Endothelial cell of hepatic sinusoid (primary cell): ENCODE measurements at regions not wholly inside any gene's neighbourhood (a gene's known extent, or its start where the extent isn't known, plus 50 kb on each side); places are given as distances from the start of the nearest gene placed in this dataset.

Source experiments
- in situ Hi-C: cut with HindIII; loops from 2 replicates; pipeline ENCODE4 v1.10.0; 2017; ENCODE audit warnings: low sequenced_read_pairs

DNA sequence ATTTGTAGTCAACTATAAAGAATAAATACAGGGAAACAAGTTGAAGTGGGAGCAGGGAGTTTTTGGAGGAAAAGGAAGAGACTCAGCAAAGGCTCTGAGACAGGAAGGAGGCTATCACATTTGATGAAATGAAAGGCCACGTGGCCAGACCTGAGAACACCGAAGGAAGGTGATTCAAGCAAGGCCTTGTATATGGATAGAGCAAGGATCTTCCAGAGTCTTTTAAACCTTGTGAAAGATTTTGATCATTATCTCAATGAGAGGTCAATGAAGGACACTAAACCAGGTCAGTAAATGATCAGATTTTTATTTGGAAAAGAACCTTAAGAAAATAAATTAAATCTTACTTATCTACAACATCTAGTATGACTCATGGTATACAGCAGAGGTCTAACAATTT, 523.5 kb downstream of the SLC16A7 start:
- in situ Hi-C loops = no loop called here

- in situ Hi-C loops = no loop called here
These were observed 524.4 kb downstream of the SLC16A7 start for GRCh38 chr12:60120199-60120598.

GRCh38 chr12:60123557-60123956, 527.7 kb downstream of the SLC16A7 start:
- in situ Hi-C loops = no loop called here

- in situ Hi-C loops = no loop called here
These were observed 541.7 kb downstream of the SLC16A7 start for GRCh38 chr12:60137513-60137912.

GRCh38 chr12:60138526-60138925, 542.7 kb downstream of the SLC16A7 start:
- in situ Hi-C loops = no loop called here

DNA sequence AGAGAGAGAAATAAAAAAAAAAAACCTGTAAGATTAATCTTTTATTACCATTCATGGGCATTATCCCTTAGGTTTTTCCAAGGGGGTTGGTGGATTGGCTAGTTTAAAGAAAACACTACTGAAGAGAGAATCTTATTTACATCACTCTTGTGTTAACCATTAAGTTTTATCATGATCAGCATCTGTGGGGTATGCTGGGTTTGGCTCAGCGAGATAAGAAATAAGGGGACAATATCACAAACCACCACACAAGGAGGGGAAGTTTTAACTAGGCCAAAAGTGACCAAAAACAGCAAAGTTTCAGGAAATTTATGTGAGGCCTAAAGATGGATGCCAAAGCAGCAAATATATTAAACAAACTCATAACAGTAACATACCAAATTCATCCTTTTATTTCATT, 548.6 kb downstream of the SLC16A7 start:
- in situ Hi-C loops = no loop called here

DNA sequence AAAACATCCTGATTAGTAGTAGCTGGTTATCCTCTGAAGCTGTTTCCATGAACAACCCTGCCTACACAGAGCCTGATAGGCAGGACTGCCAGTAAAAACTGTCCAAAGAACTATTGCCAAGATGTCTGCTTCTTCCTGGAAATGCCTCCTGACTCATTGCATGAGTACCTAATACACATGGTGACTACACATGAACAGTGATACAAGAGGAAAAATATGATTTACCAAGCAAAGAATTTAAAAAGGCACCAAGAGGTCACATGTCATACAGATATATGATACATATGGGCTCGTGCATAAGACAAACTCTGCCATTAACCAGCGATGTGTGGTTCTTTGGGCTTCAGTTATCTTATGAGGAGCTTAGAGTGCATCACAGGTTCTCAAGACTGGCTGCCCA, 552.3 kb downstream of the SLC16A7 start:
- in situ Hi-C loops = no loop called here

DNA sequence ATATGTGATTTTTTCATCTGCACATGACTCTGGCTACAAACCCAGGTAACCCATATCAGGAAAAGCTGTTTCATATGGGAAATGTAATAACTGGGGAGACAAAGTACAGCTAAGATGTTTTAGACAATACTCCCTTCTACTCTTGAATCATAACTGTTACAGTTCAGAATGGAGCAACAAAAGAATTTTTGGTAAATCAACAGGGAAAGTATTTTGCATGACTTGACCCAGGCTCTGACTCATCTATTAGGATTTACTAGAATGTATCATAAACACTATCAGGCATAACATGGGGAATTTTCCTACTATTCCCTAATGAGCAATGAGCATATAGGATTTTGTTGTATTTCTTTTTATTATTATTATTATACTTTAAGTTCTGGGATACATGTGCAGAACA, 553.0 kb downstream of the SLC16A7 start:
- in situ Hi-C loops = no loop called here

DNA sequence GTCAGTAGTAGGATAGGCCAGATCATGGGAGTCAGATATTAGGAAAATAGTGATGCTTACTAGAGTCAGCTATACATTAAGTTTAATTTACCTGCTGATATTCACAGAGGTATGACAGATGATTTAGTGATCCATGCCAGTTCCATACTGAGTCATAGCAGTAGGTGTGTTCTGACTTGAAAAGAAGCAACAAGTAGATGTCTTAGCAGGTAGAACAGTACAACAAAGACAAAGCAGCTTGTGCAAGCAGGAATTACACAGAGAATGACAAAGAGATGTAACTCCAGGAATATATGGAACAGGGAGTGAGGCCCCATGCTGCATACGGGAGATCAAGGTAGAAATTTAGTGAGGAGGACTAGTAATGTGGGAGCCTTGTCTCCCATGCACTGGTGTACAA, 556.9 kb downstream of the SLC16A7 start:
- in situ Hi-C loops = no loop called here

- in situ Hi-C loops = no loop called here
These were observed 563.9 kb downstream of the SLC16A7 start for GRCh38 chr12:60159761-60160160.

DNA sequence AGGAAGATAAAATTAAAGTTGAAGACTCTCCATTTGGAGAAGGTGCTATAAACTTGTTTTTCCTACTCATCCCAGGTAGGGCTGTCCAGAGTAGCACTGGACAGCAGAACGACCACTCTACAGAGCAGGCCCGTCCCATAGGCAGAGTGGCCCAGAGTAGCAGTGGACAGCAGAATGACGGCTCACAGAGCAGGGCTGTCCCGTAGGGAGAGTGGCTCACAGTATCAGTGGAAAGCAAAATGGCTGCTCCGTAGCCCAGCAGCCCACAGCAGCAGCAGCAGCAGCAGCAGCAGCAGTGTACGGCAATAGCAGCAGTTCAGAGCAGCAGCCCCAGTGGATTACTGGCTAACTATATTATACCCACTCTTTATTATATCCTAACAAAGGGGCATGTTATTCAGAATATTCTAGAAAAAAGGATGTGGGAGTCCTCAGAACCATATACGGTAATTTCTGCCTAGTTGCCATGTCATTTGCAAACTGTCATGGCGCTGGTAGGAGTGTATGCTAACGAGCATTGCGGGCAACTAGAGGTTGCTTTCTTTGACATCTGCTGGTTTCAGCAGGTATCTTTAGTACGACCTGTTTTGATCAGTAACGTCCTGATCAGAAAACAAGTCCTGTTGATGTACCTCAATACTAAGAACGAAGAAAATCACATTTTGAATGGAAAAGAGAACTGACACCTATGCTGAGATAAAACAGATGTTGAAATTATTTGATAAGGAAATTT, 567.3 kb downstream of the SLC16A7 start:
- in situ Hi-C loops = no loop called here

DNA sequence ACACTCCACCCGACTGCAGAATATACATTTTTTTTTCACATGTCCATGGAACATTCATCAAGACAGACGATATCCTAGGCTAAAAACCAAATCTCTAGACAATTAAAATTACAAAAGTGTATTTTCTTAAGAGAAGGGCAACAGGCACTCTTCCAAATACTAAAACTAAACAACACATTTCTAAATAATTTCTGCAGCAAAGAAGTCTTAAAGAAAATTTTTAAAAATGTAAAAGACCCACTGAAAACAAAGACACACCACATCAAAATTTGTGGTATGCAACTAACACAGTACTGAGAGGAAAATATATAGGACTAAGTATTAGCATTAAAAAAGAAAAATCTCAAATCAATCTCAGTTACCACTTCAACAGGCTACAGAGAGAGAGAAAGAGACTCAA, 570.0 kb downstream of the SLC16A7 start:
- in situ Hi-C loops = no loop called here

- in situ Hi-C loops = no loop called here
These were observed 572.6 kb downstream of the SLC16A7 start for GRCh38 chr12:60168441-60168840.

GRCh38 chr12:60169904-60170303, 574.1 kb downstream of the SLC16A7 start:
- in situ Hi-C loops = no loop called here

DNA sequence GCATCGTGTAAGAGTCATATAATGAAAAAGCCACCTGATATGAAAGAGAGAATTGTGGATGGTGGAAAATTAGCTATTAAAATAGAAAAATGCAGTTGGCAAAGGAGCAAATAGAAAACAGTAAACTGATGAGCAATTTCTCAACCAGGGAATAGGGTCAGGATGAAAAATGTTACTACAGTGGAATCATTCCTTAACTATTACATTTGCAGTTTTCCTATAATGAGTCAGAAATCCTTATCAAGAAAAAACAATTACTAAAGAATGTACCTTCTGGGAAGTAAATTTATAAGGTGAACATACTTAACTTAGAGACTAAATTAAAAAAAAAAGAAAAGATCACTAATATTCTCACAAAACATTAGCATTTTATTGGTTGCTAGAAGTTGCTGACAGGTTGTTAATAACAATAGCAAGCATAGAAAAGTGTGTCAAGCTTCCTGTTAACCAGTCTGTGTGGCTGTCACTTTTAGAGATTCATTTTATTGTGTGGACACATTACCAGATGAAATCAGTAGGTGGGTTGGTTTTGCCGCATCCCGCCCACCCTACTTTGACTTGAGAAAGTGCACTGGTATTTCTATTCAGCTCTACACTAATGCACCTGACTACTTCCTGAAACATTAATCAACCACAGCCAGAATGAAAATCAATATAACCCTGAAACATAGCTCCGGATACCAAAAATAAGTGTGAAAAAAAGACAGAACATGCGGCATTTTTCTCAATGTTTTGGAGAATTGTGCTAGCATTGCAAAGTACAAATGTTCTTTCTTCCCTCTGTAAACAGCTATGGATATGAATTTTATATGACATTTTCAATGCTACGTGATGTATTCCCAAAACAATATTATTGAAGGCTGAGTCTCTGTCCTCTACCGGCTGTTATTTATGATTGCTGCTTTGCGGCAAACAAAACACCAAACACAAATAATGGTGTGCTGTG, 576.7 kb downstream of the SLC16A7 start:
- in situ Hi-C loops = no loop called here

DNA sequence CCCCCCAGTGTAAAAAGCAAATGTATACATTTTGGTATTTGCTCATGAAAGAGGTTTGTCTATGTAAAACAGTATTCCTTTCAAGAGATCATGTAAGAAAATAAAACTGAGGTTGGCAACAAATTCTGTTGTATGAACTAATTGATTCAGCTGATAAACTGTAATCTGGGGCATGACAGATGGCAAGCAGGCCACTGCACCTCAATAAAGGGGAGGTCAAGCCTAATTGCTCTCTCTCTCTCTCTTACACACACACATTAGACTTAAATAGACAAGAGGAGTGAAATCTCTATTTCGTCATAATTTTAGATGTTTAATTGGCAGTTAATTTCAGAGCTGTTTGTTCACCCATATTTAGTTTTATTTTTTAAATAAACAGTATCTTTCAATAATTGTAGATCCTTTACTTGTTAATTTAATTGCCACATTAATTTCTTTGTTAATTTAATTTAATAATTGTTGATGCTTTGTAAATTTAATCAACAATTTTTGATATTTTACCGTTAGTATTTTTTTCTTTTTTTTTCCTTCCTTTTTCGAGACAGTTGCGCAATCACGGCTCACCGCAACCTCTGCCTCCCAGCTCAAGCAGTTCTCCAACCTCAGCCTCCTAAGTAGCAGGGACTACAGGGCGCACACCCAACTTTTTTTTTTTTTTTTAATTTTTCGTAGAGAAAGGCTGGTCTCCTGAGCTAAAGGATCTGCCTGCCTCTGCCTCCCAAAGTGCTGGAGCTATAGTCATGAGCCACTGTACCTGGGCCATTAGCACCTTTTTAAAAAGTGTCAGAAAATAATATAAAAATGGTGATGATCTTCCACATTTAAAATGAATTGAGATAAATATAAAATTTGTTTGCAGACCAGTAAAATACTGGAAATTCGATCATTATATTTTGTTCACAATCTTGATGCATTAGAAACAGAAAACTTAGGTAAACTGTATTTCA, 577.7 kb downstream of the SLC16A7 start:
- in situ Hi-C loops = no loop called here

GRCh38 chr12:60174476-60174875, 578.6 kb downstream of the SLC16A7 start:
- in situ Hi-C loops = no loop called here

- in situ Hi-C loops = loop anchor here (5.0 kb wide), 1 partner anchor 47 kb away; no protein-coding TSS in a partner anchor
These were observed 579.1 kb downstream of the SLC16A7 start for GRCh38 chr12:60174941-60175340.

DNA sequence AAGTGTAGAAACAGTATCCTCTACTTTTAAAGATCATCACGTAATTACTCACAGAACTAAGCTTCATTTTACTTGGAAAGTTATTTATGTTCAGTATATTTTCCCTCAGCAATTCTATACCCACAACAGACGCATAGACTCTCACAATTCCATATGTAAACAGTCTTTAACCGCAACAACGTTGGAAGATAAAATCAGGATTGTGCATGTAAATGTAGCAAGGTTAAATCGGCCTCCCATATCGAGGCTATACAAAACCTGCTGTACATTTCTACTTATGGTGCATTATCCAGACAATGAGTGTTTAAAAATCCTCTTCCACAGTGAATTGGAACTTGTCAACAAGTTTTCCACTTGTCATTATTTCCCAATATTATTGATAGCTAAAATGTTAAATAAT, 581.1 kb downstream of the SLC16A7 start:
- in situ Hi-C loops = loop anchor here (5.0 kb wide), 1 partner anchor 45 kb away; no protein-coding TSS in a partner anchor

GRCh38 chr12:60180298-60180697, 584.5 kb downstream of the SLC16A7 start:
- in situ Hi-C loops = no loop called here

GRCh38 chr12:60182354-60182753, 586.5 kb downstream of the SLC16A7 start:
- in situ Hi-C loops = no loop called here
